ENCODE measurements at regions not wholly inside any gene's neighbourhood (a gene's known extent, or its start where the extent isn't known, plus 50 kb on each side); places are given as distances from the start of the nearest gene placed in this dataset.

- TF ChIP-seq CTCF (IDR thresholded peaks at IDR 0.05; ENCODE audit: low read depth, low read length) (no peak), EZH2phosphoT487 (IDR thresholded peaks at IDR 0.05; ENCODE audit: low read depth) (no peak)
These were observed 63.3 kb downstream of the CD24 start for GRCh38 chr6:106910999-106911949.
